Left lobe of liver (tissue), 2 donors: ENCODE measurements at regions not wholly inside any gene's neighbourhood (a gene's known extent, or its start where the extent isn't known, plus 50 kb on each side); places are given as distances from the start of the nearest gene placed in this dataset.
"Not testable (repeated sequence)": the region's sequence is repeated elsewhere in the genome, so short reads cannot be mapped to it uniquely, and the experiment has no call there.

Source experiments
- ATAC-seq: fragments of 200-7000 bp; cut with Tn5 transposase; one replicate; pipeline ENCODE4 v1.9.1; 2020; ENCODE audit warnings: mild to moderate bottlenecking, moderate library complexity
- DNase-seq: peaks from one replicate; pipeline ENCODE4 v3.0.0-alpha.2; 2020; ENCODE audit warnings: low spot score
- donor health status: DM: no; HTN: no; CAD: no; lungs with moderate emphysema.
- donor health status: DM: no; HTN: yes; CAD: no.

DNA sequence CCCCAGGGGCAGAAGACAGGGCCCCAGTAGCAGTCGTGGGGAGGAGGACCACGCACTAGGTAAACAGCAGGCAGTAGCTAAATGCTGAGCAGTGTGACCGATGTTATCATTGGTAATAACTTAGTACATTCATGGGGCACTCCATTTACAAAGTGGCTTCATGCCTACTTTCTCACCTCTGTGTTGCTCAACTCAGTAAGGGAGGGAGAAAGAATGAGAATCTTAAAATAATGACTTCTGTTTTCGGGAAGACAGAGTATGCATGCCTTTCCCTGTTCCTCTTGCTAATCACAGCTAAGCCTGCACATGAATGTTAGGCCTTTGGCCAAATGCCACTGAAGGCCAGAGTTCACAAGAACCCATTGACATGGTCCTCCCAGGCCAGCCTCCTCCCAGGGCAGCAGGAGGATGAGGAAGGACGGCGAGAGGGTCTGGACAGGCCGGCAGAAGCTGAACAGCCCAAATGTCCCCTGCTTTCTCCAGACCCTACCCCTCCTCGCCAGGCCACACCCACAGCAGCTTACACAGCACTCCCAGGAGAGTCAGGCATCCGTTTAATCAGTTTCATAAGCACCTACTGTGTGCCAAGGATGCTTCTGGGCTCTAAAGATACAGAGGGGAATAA lies 183.4 kb downstream of the ANKRD60 start:
- no peak for ATAC-seq
- DNase-seq, result no peak

DNA sequence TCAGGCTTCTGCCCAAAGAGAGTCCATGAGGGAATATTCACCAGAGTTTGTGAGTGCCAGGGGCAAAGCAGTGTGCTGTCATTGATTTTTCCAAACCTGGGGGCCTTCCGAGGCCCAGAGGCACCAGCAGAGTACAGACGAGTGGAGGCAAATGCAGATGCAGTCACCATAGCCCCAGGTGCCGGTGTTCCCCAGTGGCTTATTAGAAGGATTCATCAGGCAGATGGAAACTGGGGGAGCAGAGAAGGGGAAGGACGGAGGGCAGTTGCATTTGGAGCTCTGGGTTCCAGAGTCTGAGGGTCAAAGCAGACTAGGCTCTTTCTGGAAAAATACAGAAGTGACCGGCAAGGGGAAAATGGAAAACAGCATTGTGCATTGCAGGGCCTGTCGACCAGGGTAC lies 184.2 kb downstream of the ANKRD60 start:
- no peak for ATAC-seq
- no peak for DNase-seq

GRCh38 chr20:58043236-58044140 lies 185.0 kb downstream of the ANKRD60 start:
- DNase-seq, result no peak
- no peak for ATAC-seq

GRCh38 chr20:58042591-58042990 lies 185.9 kb downstream of the ANKRD60 start:
- DNase-seq, result no peak
- no peak for ATAC-seq

GRCh38 chr20:58040447-58041290 lies 187.8 kb downstream of the ANKRD60 start:
- DNase-seq, result no peak

GRCh38 chr20:58039274-58040092 lies 189.0 kb downstream of the ANKRD60 start:
- ATAC-seq, result no peak

More at GRCh38 chr20:58040447-58041290, 187.8 kb downstream of the ANKRD60 start:
- ATAC-seq, result no peak

GRCh38 chr20:58038123-58038654 lies 190.3 kb downstream of the ANKRD60 start:
- DNase-seq (no peak), ATAC-seq (no peak)

More at GRCh38 chr20:58039274-58040092, 189.0 kb downstream of the ANKRD60 start:
- no peak for DNase-seq

DNA sequence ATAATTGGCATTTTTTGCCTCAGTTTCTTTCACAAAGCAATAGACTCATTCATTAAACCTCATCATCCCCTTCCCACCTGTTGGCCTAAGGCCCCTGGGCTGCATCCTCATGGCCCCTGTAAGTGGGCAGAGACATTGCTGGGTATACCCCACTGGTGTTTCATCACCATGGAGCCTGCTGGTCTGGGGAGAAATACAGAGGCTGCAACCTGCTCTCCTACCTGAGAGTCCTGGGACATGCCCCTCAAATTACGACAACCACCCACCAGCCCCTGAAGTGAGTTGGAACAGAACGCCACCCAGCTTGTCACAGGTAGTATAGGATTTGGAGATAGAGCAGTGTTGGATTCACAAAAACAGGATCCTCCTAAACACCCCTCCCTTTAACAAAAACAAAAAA lies 190.8 kb downstream of the ANKRD60 start:
- ATAC-seq (no peak), DNase-seq (no peak)

GRCh38 chr20:58033026-58033536 lies 195.4 kb downstream of the ANKRD60 start:
- ATAC-seq (no peak), DNase-seq (no peak)

- DNase-seq, result no peak
- no peak for ATAC-seq
These were observed 195.9 kb downstream of the ANKRD60 start for GRCh38 chr20:58032599-58032998.

- ATAC-seq, DNase-seq: not testable (repeated sequence)
These were observed 197.1 kb downstream of the ANKRD60 start for GRCh38 chr20:58031350-58031749.

GRCh38 chr20:58028123-58028522 lies 200.3 kb downstream of the ANKRD60 start:
- no peak for ATAC-seq
- DNase-seq, result no peak

- DNase-seq (no peak), ATAC-seq (no peak)
These were observed 202.1 kb downstream of the ANKRD60 start for GRCh38 chr20:58026361-58026760.

DNA sequence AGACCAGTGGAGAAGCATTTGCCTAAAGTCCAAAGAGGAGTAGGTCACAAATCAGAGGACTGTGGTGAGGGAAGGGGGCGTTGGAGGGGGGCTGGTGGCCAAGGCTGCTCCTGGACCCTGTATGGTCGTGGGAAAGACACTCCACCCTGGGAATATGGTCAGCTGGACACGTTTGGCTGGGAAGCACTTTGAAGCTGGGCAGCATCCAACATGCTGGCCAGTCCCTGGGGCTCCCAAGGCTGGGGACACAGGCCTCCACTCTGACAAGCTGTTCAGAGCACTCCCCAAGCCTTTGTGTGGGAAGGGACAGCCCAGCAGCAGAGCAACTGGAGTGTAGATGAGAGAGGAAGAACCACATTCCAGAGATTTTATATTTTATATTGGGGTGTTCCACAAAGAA lies 203.2 kb downstream of the ANKRD60 start:
- ATAC-seq (no peak), DNase-seq (no peak)

GRCh38 chr20:58024241-58024721 lies 204.2 kb downstream of the ANKRD60 start:
- no peak for ATAC-seq

DNA sequence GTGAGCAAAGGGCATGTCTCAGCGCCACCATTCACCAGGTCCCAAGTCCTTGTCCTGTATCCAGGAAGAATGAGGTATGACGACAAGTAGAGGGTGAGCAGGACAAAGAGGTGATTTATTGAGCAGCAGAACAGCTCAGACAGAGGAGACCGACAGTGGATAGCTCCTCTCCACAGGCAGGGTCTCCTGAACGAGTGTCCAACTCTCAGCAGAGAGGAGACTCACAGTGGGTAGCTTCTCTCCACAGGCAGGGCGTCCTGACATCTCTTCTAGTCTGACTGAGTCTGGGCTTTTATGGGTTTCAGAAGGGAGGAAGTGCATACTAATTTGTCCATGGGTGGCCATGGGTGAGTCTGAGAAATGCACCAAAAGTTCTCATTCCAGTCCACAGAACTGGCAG lies 204.7 kb downstream of the ANKRD60 start:
- ATAC-seq (no peak), DNase-seq (no peak)

More at GRCh38 chr20:58024241-58024721, 204.2 kb downstream of the ANKRD60 start:
- DNase-seq, result no peak

GRCh38 chr20:58023346-58023745 lies 205.1 kb downstream of the ANKRD60 start:
- no peak for DNase-seq
- no peak for ATAC-seq

DNA sequence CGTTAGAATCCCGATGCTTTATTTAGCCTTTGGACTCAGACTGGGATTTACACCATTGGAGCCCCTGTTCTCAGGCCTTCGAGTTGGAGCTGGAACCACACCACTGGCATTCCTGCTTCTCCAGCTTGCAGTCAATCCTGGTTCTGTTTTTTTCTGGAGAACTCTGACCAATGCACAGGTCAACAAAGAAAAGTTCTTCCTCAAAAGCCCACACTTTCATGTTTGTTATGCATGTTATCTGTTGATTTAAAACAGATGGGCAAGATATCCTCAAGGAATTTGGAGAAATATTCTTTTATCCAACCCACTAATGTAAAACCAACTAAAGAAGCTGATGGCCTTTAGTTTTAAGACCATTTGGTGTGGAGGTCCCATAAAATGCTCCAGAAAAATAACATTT lies 205.7 kb downstream of the ANKRD60 start:
- DNase-seq (no peak), ATAC-seq (no peak)

GRCh38 chr20:58021481-58021880 lies 207.0 kb downstream of the ANKRD60 start:
- DNase-seq, result no peak
- ATAC-seq, result peak; percentile 25
